LNCaP clone FGC (cell line): ENCODE measurements at regions not wholly inside any gene's neighbourhood (a gene's known extent, or its start where the extent isn't known, plus 50 kb on each side); places are given as distances from the start of the nearest gene placed in this dataset.

ENCODE experiments used
- DNase-seq: peaks from one replicate; pipeline ENCODE4 v3.0.0-alpha.2; 2011; ENCODE audit warnings: low read depth
- H3K4me3 ChIP-seq: 2 replicates; pipeline ENCODE4 v1.5.1; 2011; ENCODE audit warnings: mild to moderate bottlenecking, low read depth, low read length, control low read depth
- TF ChIP-seq, protein P1 (sequence below): IDR thresholded peaks from 2 replicates; pipeline ENCODE4 v1.5.1; 2012; ENCODE audit warnings: mild to moderate bottlenecking; ENCODE audit not compliant: control insufficient read depth, insufficient read depth; ENCODE audit errors: extremely low read depth

DNA sequence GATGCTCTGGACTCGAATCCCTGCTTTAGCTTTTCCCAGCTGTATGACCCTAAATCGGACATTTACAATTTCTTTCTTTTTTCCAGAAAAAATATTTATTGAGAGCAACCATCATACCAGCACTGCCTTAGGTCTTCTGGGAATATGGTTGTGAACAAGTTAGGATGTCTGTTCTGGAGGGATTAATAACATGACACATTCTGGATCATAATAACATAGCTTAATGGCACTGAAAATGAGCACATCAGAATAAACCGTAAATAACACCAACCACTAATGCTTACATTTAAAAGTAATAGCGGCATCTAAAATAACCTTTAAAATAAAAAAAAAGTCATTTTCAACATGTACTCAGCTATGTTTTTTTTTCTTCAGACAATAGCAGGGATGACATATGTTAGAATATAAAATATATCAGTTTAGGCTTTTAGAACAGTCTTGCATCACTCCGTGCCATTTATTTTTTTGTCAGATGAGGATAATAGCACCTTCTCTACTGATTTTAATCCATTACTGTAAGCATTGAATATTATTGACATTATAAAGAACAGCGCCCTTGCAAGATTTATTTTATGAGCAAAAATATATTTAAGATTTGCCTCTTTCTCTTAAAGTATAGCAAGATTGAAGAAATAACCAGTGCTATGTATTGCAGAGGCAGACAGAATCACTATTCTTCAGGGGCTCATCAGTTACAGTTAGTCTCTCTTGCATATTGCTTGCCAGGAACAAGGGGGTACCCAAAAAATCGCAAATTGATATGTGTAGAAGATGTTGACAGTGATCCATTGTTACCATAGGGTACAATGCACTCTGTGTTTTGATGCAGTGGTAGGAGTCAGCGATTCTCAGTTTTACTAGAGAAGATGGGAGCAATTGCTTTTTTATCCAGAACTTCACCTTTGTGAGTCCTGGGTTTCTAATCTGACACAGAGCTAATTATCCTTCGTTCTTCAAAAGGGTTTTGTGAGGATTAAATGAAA, 168.4 kb upstream of the NR3C1 start:
- H3K4me3 ChIP-seq: peak overlapping the region; percentile 2; the same call in 1 of the 2 replicates
- TF ChIP-seq, protein P1, sequence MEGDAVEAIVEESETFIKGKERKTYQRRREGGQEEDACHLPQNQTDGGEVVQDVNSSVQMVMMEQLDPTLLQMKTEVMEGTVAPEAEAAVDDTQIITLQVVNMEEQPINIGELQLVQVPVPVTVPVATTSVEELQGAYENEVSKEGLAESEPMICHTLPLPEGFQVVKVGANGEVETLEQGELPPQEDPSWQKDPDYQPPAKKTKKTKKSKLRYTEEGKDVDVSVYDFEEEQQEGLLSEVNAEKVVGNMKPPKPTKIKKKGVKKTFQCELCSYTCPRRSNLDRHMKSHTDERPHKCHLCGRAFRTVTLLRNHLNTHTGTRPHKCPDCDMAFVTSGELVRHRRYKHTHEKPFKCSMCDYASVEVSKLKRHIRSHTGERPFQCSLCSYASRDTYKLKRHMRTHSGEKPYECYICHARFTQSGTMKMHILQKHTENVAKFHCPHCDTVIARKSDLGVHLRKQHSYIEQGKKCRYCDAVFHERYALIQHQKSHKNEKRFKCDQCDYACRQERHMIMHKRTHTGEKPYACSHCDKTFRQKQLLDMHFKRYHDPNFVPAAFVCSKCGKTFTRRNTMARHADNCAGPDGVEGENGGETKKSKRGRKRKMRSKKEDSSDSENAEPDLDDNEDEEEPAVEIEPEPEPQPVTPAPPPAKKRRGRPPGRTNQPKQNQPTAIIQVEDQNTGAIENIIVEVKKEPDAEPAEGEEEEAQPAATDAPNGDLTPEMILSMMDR: no peak
- DNase-seq: no peak

- peak overlapping the region; percentile 2; the same call in 1 of the 2 replicates for H3K4me3 ChIP-seq
- no peak for DNase-seq
- TF ChIP-seq, protein P1: no peak
These were observed 167.5 kb upstream of the NR3C1 start for GRCh38 chr5:143570989-143571388.

GRCh38 chr5:143569722-143570567, 166.5 kb upstream of the NR3C1 start:
- DNase-seq: no peak
- TF ChIP-seq, protein P1: no peak
- no peak overlapping the region for H3K4me3 ChIP-seq

DNA sequence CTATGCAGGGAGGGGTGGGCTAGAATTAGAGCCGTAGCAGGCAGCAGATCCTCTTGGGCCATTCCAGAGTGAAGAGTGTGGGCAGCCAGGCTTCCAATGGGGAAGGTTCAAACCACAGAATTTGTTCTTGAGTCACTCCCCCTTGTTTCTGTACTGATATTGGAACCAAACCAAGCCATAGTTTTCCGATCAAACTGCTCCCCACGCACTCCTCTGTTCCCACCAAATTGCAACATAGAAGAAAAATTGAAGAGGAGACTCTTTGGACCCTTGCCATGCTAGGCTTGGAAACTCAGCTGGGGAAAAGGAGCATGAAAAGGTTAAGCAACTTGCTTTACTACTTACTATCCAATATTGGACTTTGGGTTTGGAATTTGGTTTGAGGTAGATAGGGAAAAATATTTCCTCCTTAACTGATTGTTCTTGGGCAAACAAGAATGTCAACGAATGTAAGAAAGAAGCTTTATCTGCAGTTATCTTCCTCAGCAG, 165.8 kb upstream of the NR3C1 start:
- DNase-seq: no peak
- TF ChIP-seq, protein P1: no peak

DNA sequence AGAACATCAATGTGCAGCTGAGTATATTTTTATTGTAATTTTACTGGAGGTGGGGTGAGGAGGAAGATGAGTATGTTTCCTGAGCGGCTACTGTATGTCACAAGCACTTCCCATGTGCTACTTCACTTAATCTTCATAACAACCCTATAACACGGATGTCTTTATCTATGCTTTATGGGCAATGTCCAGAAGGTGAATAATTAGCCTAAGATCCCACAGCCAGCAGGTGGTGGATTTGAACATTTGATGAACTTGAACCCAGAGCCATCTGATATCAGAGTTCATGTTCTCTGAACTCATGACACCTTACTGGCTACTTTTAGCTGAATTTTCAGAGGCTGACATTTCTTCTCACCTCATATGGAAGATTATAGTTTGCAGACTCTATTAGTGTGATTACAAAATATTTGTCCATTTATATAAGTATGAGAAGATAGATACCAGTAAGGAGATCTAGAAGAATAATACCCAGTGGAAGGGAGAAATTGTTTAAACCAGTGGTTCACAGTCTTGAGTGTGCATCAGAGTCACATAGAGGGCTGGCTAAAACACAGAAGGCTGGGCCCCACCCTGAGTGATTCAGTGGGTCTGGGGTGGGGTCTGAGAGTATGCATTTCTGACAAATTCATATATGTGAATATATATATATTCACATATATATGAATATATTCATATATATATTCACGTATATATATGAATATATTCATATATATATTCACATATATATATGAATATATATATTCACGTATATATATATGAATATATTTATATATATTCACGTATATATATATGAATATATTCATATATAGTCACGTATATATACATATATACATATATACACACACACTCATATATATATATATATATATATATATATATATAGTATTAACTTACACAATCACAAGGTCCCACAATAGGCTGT, 164.4 kb upstream of the NR3C1 start:
- TF ChIP-seq, protein P1: no peak
- H3K4me3 ChIP-seq: no peak overlapping the region
- no peak for DNase-seq

More for the DNA sequence above, 165.8 kb upstream of the NR3C1 start:
- H3K4me3 ChIP-seq: no peak overlapping the region

GRCh38 chr5:143566139-143566538, 162.7 kb upstream of the NR3C1 start:
- no peak for DNase-seq
- TF ChIP-seq, protein P1: no peak
- H3K4me3 ChIP-seq: no peak overlapping the region
